ENCODE measurements at regions not wholly inside any gene's neighbourhood (a gene's known extent, or its start where the extent isn't known, plus 50 kb on each side); places are given as distances from the start of the nearest gene placed in this dataset.

DNA sequence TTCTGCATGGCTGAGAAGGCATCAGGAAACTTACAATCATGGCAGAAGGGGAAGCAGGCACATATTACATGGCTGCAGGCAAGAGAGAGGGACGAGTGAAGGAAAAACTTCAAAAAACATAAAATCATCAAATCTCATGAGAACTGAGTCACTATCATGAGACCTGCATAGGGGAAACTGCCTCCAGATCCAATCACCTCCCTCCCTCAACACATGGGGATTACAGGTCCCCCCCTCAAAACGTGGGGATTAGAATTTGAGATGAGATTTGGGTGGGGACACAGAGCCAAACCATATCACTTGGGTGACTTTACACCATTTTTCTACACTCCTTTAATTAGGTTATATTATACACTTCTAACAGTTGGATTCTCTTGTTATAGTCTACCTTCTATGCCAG lies 490.7 kb upstream of the KCND2 start:
- DNase-seq = no peak
- no peaks in the 10 kb centered on the region for H3K36me3 ChIP-seq
- no peak overlapping the region for H3K27ac ChIP-seq (replicated peaks)
- H3K27me3 ChIP-seq (ENCODE audit: low read depth) = no peaks in the 10 kb centered on the region
- H3K9me3 ChIP-seq (replicated peaks) = no peaks in the 10 kb centered on the region
- no peaks in the 10 kb centered on the region for H3K4me1 ChIP-seq
- TF ChIP-seq, protein P1, sequence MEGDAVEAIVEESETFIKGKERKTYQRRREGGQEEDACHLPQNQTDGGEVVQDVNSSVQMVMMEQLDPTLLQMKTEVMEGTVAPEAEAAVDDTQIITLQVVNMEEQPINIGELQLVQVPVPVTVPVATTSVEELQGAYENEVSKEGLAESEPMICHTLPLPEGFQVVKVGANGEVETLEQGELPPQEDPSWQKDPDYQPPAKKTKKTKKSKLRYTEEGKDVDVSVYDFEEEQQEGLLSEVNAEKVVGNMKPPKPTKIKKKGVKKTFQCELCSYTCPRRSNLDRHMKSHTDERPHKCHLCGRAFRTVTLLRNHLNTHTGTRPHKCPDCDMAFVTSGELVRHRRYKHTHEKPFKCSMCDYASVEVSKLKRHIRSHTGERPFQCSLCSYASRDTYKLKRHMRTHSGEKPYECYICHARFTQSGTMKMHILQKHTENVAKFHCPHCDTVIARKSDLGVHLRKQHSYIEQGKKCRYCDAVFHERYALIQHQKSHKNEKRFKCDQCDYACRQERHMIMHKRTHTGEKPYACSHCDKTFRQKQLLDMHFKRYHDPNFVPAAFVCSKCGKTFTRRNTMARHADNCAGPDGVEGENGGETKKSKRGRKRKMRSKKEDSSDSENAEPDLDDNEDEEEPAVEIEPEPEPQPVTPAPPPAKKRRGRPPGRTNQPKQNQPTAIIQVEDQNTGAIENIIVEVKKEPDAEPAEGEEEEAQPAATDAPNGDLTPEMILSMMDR (IDR thresholded peaks at IDR 0.05; ENCODE audit: borderline replicate concordance) = no peak
- no peak overlapping the region for H3K4me3 ChIP-seq
- intact Hi-C loops (cut with micrococcal nuclease) = no loop called here

DNA sequence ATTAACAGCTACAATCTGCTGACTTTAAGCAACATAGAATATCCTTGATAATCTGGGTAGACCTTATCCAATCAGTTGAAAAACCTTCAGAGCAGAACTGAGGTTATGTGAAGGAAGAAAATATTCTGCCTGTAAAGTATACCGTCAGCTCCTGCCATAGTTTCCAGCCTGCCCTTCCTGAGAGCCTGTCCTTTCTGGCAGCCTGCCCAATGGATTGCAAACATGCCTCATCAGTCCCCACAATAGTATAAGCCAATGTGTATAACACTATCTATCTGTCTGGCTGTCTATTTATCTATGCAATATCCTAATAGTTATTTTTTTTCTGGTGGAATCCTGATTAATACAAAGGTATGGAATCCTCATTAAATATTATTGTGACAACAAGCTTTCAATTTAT lies 489.2 kb upstream of the KCND2 start:
- no peaks in the 10 kb centered on the region for H3K36me3 ChIP-seq

DNA sequence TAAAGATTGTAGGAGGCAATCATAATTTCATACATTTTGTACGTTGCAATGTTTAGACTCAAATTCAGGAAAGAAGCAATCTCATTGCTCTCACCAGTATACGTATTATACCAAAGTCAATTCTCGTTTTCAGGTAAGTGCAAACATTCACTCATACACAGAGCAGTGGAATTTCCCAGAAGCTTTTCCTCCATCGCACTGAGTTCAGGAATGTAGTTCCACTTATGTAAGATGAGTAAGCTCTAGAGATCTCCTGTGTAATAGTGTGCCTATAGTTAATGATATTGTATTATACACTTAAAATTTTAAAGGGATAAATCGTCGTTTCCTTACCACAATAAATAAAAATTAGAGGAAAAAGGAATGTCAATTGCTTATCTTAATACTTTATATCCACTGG lies 470.8 kb upstream of the KCND2 start:
- intact Hi-C loops (cut with micrococcal nuclease) = no loop called here
- Histone ChIP-seq H3K36me3 (no peaks in the 10 kb centered on the region), H3K4me3 (no peak overlapping the region), H3K4me1 (no peaks in the 10 kb centered on the region), H3K27me3 (ENCODE audit: low read depth) (no peaks in the 10 kb centered on the region), H3K27ac (replicated peaks) (no peak overlapping the region), H3K9me3 (replicated peaks) (no peaks in the 10 kb centered on the region)
- TF ChIP-seq, protein P1 (IDR thresholded peaks at IDR 0.05; ENCODE audit: borderline replicate concordance) = no peak
- DNase-seq = no peak

More for the DNA sequence above, 489.2 kb upstream of the KCND2 start:
- TF ChIP-seq, protein P1 (IDR thresholded peaks at IDR 0.05; ENCODE audit: borderline replicate concordance) = no peak
- Histone ChIP-seq H3K27ac (replicated peaks) (no peak overlapping the region), H3K27me3 (ENCODE audit: low read depth) (no peaks in the 10 kb centered on the region), H3K4me3 (no peak overlapping the region), H3K9me3 (replicated peaks) (no peaks in the 10 kb centered on the region), H3K4me1 (no peaks in the 10 kb centered on the region)
- intact Hi-C loops (cut with micrococcal nuclease) = no loop called here
- no peak for DNase-seq

DNA sequence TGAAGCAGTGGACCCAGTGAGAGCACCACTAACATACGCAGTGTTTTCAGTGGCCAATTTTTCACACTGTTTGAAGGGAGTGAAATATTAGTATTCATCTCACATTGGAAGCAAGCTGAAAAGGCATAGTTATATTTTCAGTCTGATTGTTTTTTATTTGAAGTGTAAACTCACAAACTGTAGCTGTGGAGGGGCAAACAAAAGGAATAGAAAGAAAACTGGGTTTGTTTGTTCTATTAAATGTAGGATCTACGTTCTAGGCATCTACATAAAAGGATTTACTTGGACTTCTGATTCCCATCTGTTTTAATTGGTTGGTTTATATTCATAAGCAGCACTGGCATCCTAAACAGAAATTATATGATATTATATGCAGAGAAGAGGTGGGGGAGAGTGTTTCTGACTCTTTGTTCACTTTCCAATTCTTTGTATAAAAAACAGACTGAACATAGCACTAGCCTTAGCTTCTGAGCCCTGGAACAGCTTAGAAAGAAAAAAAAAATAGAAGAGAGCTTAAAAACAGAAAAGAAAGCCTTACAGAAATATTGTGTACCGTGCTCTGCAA lies 447.8 kb upstream of the KCND2 start:
- intact Hi-C loops (cut with micrococcal nuclease) = no loop called here
- Histone ChIP-seq H3K27me3 (ENCODE audit: low read depth) (no peaks in the 10 kb centered on the region), H3K36me3 (no peaks in the 10 kb centered on the region), H3K9me3 (replicated peaks) (peaks cover 18% of the 10 kb centered on the region), H3K27ac (replicated peaks) (no peak overlapping the region), H3K4me1 (no peaks in the 10 kb centered on the region), H3K4me3 (no peak overlapping the region)
- TF ChIP-seq, protein P1 (IDR thresholded peaks at IDR 0.05; ENCODE audit: borderline replicate concordance) = no peak
- no peak for DNase-seq

DNA sequence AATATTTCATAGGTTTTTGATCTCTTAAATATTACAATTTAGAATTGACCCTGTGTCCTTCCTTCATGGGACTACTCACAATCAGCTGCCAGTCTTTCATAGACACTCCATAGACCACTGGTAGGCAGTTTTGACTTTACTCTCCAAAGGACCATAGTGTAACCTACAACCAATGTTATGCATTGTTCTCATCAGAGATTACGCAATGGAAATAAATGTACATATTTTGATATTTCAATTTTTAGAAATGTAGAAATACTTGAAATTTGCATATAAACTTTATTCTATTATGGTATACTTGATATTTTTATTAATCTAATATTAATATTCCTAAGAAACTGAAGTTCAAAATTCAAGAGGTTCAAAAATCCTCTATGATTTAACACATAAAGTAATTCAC lies 446.4 kb upstream of the KCND2 start:
- no peaks in the 10 kb centered on the region for H3K4me1 ChIP-seq
- no peak overlapping the region for H3K27ac ChIP-seq (replicated peaks)
- H3K4me3 ChIP-seq = no peak overlapping the region
- peaks cover 5% of the 10 kb centered on the region for H3K9me3 ChIP-seq (replicated peaks)
- DNase-seq = no peak
- H3K27me3 ChIP-seq (ENCODE audit: low read depth) = no peaks in the 10 kb centered on the region
- intact Hi-C loops (cut with micrococcal nuclease) = no loop called here
- no peaks in the 10 kb centered on the region for H3K36me3 ChIP-seq
- TF ChIP-seq, protein P1 (IDR thresholded peaks at IDR 0.05; ENCODE audit: borderline replicate concordance) = no peak
